KG1 (cell line): ENCODE measurements at regions not wholly inside any gene's neighbourhood (a gene's known extent, or its start where the extent isn't known, plus 50 kb on each side); places are given as distances from the start of the nearest gene placed in this dataset.
"Not testable (repeated sequence)": the region's sequence is repeated elsewhere in the genome, so short reads cannot be mapped to it uniquely, and the experiment has no call there.

Source experiments
- DNase-seq: peaks from one replicate; lab custom pipeline; 2025; lab: John Stamatoyannopoulos, UW

DNA sequence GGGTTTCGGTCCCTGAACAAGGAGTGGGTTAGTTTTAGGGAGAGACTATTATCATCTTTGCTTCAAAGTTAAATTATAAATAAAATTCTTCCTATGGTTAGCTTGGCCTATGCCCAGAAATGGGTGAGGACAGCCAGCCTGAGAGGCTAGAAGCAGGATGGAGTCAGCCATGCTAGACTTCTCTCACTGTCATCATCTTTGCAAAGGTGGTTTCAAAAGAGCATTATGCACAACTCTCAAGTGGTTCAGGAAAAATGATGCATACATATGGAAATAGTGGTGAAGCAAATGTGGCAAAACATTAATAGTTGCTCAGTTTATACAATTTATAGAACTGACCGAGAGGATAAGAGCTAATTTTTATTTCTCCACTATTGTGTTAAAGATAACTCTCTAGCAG lies 124.3 kb upstream of the FOXN2 start:
- no peak for DNase-seq

- no peak for DNase-seq
These were observed 119.8 kb upstream of the FOXN2 start for GRCh38 chr2:48194641-48195040.

GRCh38 chr2:48195169-48195568 lies 119.3 kb upstream of the FOXN2 start:
- no peak for DNase-seq

GRCh38 chr2:48197618-48198017 lies 116.9 kb upstream of the FOXN2 start:
- no peak for DNase-seq

- no peak for DNase-seq
These were observed 116.1 kb upstream of the FOXN2 start for GRCh38 chr2:48198371-48198770.

DNA sequence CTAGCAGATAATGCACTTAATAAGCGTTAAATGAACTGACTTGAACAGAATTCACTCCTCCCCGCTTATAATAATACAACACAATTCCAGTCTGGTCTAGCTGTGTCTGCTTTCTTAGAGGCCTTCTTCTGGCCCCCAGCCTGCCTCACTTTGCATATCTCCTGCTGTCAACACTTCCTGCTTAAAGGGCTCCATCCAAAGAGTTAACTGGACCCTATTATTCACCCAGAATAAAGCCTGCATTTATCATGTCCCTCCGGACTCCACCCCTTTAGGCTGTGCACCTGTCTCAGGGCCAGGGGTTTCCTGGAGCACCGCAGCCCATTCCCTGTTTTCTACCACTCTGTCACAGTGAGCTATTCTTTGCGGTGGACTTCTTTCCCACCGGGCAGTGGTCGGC lies 115.4 kb upstream of the FOXN2 start:
- no peak for DNase-seq

DNA sequence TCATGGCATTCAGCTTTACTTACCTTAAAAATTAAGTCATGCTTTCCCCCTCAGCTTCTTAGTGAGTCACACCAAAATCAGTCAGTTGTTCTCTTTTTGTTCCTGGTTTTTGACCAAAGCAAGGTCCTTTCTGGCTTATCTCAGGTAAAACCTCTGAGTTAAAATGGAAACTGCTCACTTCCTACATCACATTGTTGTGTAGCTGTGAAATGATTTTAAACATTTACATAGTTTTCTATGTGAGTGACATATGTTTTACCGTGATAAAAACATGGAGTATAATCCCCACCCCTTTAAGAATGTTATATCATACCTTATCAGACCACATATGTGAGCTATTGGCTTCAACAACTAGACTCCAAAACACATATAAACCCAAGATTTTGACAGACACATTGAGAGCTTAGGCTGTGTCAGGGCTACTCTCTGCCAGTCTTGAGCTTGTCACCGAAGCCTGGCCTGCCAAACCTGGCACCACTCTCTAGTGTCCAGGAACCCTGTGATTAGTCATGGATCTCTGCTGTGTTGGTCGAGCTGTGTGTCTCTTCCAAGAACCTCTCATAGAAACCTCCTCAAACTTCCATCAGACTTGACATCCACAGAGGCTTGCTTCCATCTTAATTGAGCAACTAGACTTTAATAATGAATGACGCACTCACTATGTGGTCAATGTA lies 113.7 kb upstream of the FOXN2 start:
- no peak for DNase-seq

GRCh38 chr2:48201435-48201834 lies 113.0 kb upstream of the FOXN2 start:
- not testable (repeated sequence) for DNase-seq

GRCh38 chr2:48202863-48203642 lies 111.4 kb upstream of the FOXN2 start:
- DNase-seq, result no peak

DNA sequence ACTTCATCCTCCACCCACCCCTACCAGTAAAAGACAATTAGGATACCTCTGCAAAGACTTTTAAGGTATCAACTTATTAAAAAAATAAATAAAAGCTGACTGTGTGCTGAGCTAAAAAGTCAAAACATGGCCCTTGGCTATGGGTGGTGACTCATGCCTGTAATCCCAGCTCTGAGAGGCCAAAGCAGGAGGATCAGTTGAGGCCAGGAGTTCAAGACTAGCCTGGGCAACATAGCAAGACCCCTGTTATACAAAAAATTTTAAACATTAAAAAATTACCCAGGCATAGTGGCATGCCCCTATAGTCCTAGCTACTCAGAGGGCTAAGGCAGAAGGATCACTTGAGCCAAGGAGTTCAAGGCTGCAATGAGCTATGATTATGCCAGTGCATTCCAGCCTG lies 110.8 kb upstream of the FOXN2 start:
- DNase-seq, result no peak

DNA sequence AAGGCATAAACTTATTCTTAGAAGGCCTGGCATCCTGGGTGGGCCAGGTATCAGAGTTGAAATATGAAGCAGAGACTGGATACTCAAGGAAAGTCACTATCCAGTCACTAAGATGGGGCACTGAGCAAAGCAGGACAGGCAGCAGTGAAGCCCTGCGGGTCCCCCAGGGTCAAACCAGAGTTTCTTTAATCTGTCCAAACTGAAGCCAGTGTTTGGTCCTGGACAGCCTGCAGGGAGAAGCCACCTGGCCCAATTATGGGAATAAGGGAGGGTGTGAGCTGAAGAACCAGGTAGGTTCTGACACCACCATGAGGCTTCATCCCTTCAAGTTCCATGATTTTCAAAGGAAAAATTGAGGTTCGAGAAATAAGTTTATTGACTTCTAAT lies 109.7 kb upstream of the FOXN2 start:
- DNase-seq, result no peak

DNA sequence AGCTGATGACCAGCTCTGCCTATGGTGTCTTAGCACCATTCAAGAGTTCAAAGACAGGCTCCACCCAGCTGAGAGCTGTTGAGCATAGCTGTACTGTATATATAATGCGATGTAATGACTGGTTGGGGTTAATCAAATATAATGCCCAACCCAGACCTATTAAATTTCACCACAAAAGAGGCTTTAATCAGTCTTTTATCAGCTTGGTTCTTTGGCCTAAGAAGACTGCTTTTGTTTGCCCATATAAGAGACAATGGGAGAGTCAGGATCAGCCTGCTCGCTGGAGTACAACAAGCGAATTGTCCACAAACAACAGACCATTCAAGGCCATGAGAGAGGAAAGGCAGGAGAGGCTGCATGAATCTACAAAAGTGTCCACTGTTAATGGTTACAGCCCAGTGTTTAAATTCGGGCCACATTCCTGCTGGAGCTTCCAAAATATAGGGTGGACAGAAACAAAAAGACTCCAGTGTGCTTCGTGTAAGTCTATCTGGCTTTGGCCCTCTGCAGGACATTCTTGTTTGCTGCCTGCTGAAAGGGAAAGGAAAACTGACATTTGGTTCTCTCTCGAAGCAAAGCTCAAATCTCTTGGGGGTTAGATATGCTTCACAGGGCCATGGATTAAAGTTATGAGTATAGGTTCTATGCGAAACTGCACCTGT lies 109.2 kb upstream of the FOXN2 start:
- no peak for DNase-seq

DNA sequence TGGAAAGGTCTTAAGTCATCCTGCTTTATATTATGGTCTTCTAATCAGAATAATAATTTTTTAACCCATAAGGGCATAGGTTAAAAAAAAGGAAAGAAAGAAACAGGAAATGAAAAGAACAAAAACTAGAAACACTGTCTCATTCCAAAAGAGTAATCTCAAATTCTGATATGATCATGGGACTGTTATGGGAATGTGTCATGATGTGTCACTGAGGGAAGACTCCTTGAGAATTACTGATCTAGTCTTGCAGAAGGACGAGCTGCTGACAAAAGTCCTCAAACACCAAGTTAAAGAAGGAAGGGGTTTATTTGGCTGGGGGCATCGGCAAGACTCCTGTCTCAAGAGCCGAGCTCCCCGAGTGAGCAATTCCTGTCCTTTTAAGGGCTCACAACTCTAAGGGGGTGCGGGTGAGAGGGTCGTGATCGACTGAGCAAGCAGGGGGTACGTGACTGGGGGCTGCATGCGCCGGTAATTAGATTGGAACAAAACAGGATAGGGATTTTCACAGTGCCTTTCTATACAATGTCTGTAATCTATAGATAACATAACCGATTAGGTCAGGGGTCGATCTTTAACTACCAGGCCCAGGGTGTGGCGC lies 108.3 kb upstream of the FOXN2 start:
- not testable (repeated sequence) for DNase-seq

- no peak for DNase-seq
These were observed 107.3 kb upstream of the FOXN2 start for GRCh38 chr2:48207201-48207641.

GRCh38 chr2:48207851-48208250 lies 106.6 kb upstream of the FOXN2 start:
- DNase-seq, result no peak

GRCh38 chr2:48209214-48209885 lies 105.1 kb upstream of the FOXN2 start:
- DNase-seq, result no peak

DNA sequence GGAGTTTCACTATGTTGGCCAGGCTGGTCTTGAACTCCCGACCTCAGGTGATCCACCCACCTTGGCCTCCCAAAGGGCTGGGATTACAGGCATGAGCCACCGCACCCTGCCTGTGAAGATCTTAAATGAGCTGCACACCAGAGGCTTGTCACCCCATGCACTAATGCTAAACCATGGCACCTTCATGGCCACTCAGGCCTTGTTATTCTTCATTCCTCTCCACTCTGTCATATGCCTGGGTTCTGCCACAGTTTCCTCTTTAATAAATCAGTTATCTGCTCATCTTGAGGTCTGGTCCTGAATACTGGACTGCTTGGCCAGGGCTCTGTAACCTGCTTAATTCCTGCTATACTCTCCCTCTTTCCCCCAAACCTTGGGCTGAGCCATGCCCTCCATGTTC lies 104.3 kb upstream of the FOXN2 start:
- no peak for DNase-seq

DNA sequence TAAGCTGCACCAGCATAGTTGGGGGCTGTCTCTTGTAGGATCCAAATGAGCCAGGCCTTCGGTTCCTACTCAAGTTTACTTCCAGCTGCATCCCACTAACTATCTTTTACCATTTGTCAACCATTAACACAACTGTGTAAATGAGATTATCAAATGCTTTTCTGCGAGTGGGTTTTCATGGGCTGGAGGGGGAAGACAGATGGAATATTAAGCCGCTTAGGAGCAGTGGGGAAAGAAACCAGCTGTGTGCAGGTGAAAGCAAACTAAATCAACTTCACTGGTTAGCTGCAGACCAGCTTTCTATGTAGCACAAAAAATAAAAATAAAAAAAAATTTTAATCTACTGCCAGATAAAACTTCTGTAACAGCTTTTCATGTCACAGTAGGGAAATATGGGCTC lies 100.8 kb upstream of the FOXN2 start:
- DNase-seq, result no peak

- DNase-seq, result no peak
These were observed 96.3 kb upstream of the FOXN2 start for GRCh38 chr2:48218169-48218568.

DNA sequence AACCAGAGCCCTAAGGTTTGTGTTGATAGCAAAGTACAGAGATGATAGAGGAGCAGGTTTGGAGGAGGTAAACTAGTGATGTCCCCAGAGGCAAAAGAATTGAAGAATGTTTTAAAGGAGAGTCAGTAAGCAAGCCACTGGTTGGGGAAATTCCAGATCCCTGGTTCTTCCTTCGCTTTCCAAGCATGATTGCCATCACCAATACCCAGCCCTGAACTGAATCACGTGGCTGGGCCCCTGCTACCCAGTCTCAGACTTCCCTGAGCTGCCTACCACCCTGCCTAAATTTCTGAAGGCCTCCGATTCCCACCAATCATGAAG lies 95.3 kb upstream of the FOXN2 start:
- DNase-seq, result no peak

DNA sequence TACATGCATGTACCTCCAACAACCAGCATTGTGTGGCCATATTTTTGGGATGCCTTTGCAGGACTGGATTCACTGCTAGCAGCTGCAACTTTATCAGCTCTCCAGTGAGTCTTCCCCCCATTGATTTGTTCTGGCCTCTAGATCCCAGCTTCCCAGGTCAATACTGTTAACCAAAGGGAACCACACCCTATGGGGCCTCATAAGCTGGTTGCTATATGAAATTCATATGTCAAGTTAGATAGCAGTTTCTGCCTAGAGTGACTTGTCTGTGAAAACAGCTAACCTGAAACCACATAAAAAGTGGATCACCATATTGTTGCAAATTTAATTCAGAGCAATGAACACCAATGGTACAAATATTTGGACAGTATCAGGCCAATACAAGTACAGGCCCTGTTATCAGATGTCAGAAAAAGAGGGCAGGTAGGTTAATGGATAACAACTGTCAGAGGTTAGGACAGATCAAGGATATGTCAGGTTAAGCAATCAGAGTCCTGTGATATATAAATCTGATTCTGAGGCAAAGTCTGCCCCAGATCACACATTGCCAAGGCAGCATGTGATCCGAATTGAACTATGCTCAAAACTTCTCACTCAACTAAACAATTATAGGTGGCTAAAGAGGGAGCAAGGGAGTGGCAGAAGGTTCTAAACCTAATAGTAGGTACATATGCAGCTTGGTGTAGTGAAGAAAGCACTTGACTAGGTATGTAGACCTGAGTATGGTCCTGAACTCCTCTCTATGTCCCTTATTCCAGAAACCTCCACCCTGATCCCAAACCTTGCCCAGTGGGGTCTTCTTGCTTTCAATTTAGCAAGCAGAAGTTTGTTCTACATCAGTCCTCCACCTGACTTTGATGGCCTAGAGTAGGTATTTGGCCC lies 94.7 kb upstream of the FOXN2 start:
- DNase-seq, result no peak
